Panc1 (cell line): ENCODE measurements at regions not wholly inside any gene's neighbourhood (a gene's known extent, or its start where the extent isn't known, plus 50 kb on each side); places are given as distances from the start of the nearest gene placed in this dataset.

Source experiments
- ATAC-seq: fragments of 200-7000 bp; cut with Tn5 transposase; 2 replicates; pipeline ENCODE4 v1.9.1; 2020; ENCODE audit warnings: mild to moderate bottlenecking, moderate library complexity
- BruUV-seq: library from RNA; stranded (reverse); fragments of 400-500 nt; replicated peaks from 2 replicates; lab custom pipeline; 2021; lab: Mats Ljungman, UMichigan
- CTCF ChIA-PET: fragments of 300-600 bp; sonication (Branson Sonifier 250); formaldehyde crosslinking; loops from one replicate; lab custom pipeline; 2022; ENCODE audit warnings: antibody characterized with exemption; lab: Charles Lee
- POLR2A ChIA-PET: fragments of 300-600 bp; sonication (Branson Sonifier 250); formaldehyde crosslinking; loops from one replicate; lab custom pipeline; 2022; ENCODE audit warnings: antibody characterized with exemption; lab: Charles Lee
- DNase-seq: peaks from one replicate; pipeline ENCODE4 v3.0.0-alpha.2; 2010; ENCODE audit warnings: low read depth, low spot score
- H3K27ac ChIP-seq: 2 replicates; pipeline ENCODE4 v1.5.1; 2011; ENCODE audit warnings: mild to moderate bottlenecking, low read length, inconsistent platforms
- H3K27me3 ChIP-seq: fragments of 200-500 bp; sonication (Bioruptor generic); 2 replicates; pipeline ENCODE4 v1.6.0; 2014; ENCODE audit warnings: low read length, inconsistent platforms; ENCODE audit not compliant: control insufficient read depth, insufficient read depth
- H3K36me3 ChIP-seq: fragments of 200-500 bp; sonication (Bioruptor generic); 2 replicates; pipeline ENCODE4 v1.5.1; 2014; ENCODE audit warnings: inconsistent platforms, mild to moderate bottlenecking, low read length, moderate library complexity; ENCODE audit not compliant: control insufficient read depth, insufficient read depth
- H3K4me1 ChIP-seq: 2 replicates; pipeline ENCODE4 v1.5.1; 2011; ENCODE audit warnings: inconsistent platforms, mild to moderate bottlenecking, low read length, moderate library complexity; ENCODE audit not compliant: control insufficient read depth, insufficient read depth
- H3K4me3 ChIP-seq, 2 experiments: 2 replicates each; pipeline ENCODE4 v1.5.1; 2011 to 2012; ENCODE audit warnings: low read depth in 2 of 2, low read length in 2 of 2, mild to moderate bottlenecking in 2 of 2, inconsistent platforms in 1 of 2, moderate library complexity in 1 of 2
- H3K9me3 ChIP-seq: fragments of 200-500 bp; sonication (Bioruptor generic); 2 replicates; pipeline ENCODE4 v1.5.1; 2014; ENCODE audit warnings: low read depth, mild to moderate bottlenecking, inconsistent platforms, low read length, moderate library complexity; ENCODE audit not compliant: control insufficient read depth, insufficient read depth
- POLR2AphosphoS5 ChIP-seq: IDR thresholded peaks from 2 replicates; pipeline ENCODE4 v1.6.1; 2012; ENCODE audit warnings: mild to moderate bottlenecking, low read depth, low read length, moderate library complexity
- SIN3A ChIP-seq: IDR thresholded peaks from 2 replicates; pipeline ENCODE4 v1.6.1; 2012; ENCODE audit warnings: low read depth, mild to moderate bottlenecking, low read length, moderate library complexity, borderline replicate concordance; ENCODE audit not compliant: insufficient read depth
- TCF7L2 ChIP-seq: IDR thresholded peaks from 2 replicates; pipeline ENCODE4 v1.6.1; 2011; ENCODE audit warnings: mild to moderate bottlenecking, low read depth, low read length, inconsistent platforms
- in situ Hi-C: cut with HindIII; loops from 2 replicates; pipeline ENCODE4 v1.10.0; 2016; ENCODE audit warnings: low sequenced_read_pairs, low pct_unique_long_range_greater_than_20kb
- intact Hi-C: fragments of 100-400 bp; cut with micrococcal nuclease; formaldehyde crosslinking; loops from one replicate; pipeline ENCODE4 v1.10.0; 2022; ENCODE audit not compliant: unreplicated experiment
- TF ChIP-seq, protein P1 (sequence below), 2 experiments: IDR thresholded peaks; 2 replicates each; pipeline ENCODE4 v1.6.1; 2011 to 2012; ENCODE audit warnings: low read depth in 2 of 2, control low read depth in 1 of 2, low read length in 1 of 2, mild to moderate bottlenecking in 1 of 2, moderate library complexity in 1 of 2; ENCODE audit not compliant: insufficient read depth in 1 of 2
- TF ChIP-seq, protein P2 (sequence below): fragments of 450-650 bp; IDR thresholded peaks from 2 replicates; pipeline ENCODE4 v1.5.1; 2017; ENCODE audit warnings: mild to moderate bottlenecking

DNA sequence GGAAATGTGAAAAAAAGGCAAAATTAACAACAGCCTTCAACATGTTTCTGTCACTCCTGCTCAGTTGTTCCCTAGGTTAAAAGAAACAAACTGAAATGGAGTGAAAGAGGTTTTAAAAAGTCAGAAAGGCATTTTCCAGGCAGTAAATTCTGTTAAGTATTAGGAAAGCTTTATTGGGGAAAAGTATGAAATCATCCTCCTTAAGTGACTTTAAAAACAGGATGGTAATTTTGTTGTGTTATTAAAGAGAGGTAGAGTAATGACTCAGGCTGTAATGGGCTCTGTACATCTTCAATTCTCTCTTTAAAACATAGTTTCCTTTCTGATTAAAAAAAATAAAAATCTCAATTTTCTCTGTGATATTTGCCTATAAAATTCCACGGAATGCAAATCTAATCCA lies 81.1 kb downstream of the OTOL1 start:
- intact Hi-C loops (no loop called here), in situ Hi-C loops (no loop called here)
- no peaks in the 10 kb centered on the region for H3K27me3 ChIP-seq
- ATAC-seq (no peak), DNase-seq (no peak)
- ChIA-PET CTCF (no interaction called here), POLR2A (interaction anchor here (0.6 kb wide), 1 partner anchor 169 kb away, joined by 5 read pairs; no protein-coding TSS in a partner anchor)
- H3K9me3 ChIP-seq = no peaks in the 10 kb centered on the region
- BruUV-seq = no TSS peak
- H3K4me3 ChIP-seq = no peak overlapping the region
- no peak overlapping the region for H3K27ac ChIP-seq
- no peaks in the 10 kb centered on the region for H3K36me3 ChIP-seq
- no peaks in the 10 kb centered on the region for H3K4me1 ChIP-seq
- TF ChIP-seq TCF7L2 (no peak), SIN3A (no peak), POLR2AphosphoS5 (no peak)
- TF ChIP-seq, protein P1, sequence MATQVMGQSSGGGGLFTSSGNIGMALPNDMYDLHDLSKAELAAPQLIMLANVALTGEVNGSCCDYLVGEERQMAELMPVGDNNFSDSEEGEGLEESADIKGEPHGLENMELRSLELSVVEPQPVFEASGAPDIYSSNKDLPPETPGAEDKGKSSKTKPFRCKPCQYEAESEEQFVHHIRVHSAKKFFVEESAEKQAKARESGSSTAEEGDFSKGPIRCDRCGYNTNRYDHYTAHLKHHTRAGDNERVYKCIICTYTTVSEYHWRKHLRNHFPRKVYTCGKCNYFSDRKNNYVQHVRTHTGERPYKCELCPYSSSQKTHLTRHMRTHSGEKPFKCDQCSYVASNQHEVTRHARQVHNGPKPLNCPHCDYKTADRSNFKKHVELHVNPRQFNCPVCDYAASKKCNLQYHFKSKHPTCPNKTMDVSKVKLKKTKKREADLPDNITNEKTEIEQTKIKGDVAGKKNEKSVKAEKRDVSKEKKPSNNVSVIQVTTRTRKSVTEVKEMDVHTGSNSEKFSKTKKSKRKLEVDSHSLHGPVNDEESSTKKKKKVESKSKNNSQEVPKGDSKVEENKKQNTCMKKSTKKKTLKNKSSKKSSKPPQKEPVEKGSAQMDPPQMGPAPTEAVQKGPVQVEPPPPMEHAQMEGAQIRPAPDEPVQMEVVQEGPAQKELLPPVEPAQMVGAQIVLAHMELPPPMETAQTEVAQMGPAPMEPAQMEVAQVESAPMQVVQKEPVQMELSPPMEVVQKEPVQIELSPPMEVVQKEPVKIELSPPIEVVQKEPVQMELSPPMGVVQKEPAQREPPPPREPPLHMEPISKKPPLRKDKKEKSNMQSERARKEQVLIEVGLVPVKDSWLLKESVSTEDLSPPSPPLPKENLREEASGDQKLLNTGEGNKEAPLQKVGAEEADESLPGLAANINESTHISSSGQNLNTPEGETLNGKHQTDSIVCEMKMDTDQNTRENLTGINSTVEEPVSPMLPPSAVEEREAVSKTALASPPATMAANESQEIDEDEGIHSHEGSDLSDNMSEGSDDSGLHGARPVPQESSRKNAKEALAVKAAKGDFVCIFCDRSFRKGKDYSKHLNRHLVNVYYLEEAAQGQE (IDR thresholded peaks at IDR 0.05; ENCODE audit: insufficient read depth in 1 of 2, low read depth in 2 of 2, low read length in 1 of 2) = no peak
- TF ChIP-seq, protein P2, sequence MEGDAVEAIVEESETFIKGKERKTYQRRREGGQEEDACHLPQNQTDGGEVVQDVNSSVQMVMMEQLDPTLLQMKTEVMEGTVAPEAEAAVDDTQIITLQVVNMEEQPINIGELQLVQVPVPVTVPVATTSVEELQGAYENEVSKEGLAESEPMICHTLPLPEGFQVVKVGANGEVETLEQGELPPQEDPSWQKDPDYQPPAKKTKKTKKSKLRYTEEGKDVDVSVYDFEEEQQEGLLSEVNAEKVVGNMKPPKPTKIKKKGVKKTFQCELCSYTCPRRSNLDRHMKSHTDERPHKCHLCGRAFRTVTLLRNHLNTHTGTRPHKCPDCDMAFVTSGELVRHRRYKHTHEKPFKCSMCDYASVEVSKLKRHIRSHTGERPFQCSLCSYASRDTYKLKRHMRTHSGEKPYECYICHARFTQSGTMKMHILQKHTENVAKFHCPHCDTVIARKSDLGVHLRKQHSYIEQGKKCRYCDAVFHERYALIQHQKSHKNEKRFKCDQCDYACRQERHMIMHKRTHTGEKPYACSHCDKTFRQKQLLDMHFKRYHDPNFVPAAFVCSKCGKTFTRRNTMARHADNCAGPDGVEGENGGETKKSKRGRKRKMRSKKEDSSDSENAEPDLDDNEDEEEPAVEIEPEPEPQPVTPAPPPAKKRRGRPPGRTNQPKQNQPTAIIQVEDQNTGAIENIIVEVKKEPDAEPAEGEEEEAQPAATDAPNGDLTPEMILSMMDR = no peak

DNA sequence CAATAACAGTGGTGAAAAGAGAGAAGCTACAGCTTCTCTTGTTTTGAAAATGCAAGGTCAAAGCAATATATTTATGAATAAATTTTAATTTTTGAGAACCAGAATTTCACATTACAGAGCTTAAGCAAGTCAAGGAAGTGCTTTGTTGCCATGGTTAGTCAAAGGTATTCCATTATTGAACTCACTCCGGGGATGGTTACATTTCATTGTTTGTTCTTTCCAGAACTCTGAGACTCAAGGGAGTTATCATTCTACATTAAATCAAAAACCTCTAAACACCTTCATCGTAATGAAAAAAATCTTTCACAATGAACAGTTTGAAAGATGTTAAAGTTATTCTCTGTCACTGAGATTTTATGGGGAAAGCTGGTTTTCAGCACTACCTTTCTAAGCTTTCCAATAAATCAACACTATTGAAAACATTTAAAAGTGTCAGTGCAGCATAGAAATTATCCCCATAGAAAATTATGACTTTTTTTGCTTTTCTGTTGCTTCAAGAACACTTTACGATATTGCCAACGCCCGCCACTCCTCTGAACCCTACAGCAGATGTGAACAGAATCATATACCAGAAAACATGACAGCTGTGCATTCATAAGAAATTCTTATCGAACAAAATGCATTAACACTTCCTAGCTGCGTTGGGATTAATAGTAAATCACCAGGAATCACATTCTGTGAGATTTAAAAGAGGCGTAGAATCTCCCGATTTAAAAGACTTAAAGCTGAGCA lies 83.0 kb downstream of the OTOL1 start:
- Histone ChIP-seq H3K4me3 (no peak overlapping the region), H3K36me3 (no peaks in the 10 kb centered on the region), H3K9me3 (no peaks in the 10 kb centered on the region), H3K27ac (no peak overlapping the region), H3K4me1 (no peaks in the 10 kb centered on the region), H3K27me3 (no peaks in the 10 kb centered on the region)
- BruUV-seq = no TSS peak
- CTCF ChIA-PET = no interaction called here
- intact Hi-C loops (no loop called here), in situ Hi-C loops (no loop called here)
- DNase-seq (no peak), ATAC-seq (no peak)
- TF ChIP-seq, protein P2 = no peak
- TF ChIP-seq, protein P1 (IDR thresholded peaks at IDR 0.05; ENCODE audit: insufficient read depth in 1 of 2, low read depth in 2 of 2, low read length in 1 of 2) = no peak
- TF ChIP-seq POLR2AphosphoS5 = no peak
- TF ChIP-seq TCF7L2 = no peak
- TF ChIP-seq SIN3A = no peak
- POLR2A ChIA-PET = no interaction called here
